Upper lobe of left lung (tissue), 4 donors: ENCODE measurements at regions not wholly inside any gene's neighbourhood (a gene's known extent, or its start where the extent isn't known, plus 50 kb on each side); places are given as distances from the start of the nearest gene placed in this dataset.

ENCODE experiments used
- CTCF ChIP-seq, 6 experiments: fragments of 450-650 bp in 4 of 6; fragments of 200-600 bp in 2 of 6; sonication (generic) in 2 of 6; IDR thresholded peaks; one replicate each; pipeline ENCODE4 v1.5.1; 2016 to 2019; ENCODE audit warnings: antibody characterized with exemption in 6 of 6
- POLR2AphosphoS5 ChIP-seq, 2 donors: sonication (generic); formaldehyde crosslinking; IDR thresholded peaks; one replicate each; pipeline ENCODE4 v1.5.1; 2017; ENCODE audit warnings: antibody characterized with exemption in 2 of 2

GRCh38 chr13:111645198-111645597, 324.8 kb downstream of the TEX29 start:
- TF ChIP-seq CTCF (IDR thresholded peaks at IDR 0.05) (no peak), POLR2AphosphoS5 (IDR thresholded peaks at IDR 0.05) (no peak)
